ENCODE measurements at regions not wholly inside any gene's neighbourhood (a gene's known extent, or its start where the extent isn't known, plus 50 kb on each side); places are given as distances from the start of the nearest gene placed in this dataset.

DNA sequence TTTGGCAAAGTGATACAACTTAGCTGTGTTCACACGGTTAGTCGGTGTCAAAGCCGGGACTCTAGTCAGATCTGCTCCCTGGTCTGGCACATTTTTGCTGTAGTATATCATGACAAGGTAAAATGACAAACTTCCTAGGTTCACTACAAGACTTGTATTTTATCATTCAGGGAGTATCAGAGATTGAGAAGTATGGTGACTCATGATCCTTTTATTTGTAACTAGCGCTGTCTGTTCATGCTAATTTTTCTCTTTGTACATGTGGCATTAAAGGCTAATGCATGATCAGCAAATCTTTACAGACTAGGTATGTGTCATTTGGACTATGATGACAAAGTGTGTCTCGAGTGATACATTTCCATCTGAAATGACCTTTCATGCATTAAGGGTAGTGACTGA lies 326.7 kb downstream of the SIPA1L2 start:
- DNase-seq: no peak

- peak; percentile 15 for DNase-seq
Measured at GRCh38 chr1:232302376-232303221, 327.3 kb downstream of the SIPA1L2 start.

GRCh38 chr1:232301246-232301645 lies 328.7 kb downstream of the SIPA1L2 start:
- no peak for DNase-seq

DNA sequence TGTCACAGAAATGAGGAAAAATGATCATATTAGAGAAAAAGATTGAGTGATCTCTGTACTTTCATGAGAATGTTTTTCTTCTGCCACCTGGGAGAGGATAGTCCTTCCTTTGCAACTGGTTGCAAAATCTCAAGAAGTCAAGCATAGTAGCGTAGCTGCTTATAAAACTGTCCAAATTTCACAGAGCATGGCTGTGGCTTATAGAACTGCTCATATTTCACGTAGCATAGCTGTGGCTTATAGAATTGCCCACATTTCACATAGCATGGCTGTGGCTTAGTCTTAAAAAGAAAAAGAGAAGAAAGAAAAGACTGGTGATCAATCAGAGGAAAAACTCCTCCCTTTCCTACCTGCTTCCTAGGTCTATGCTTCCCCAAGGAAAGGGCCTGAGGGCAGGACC lies 329.5 kb downstream of the SIPA1L2 start:
- no peak for DNase-seq

DNA sequence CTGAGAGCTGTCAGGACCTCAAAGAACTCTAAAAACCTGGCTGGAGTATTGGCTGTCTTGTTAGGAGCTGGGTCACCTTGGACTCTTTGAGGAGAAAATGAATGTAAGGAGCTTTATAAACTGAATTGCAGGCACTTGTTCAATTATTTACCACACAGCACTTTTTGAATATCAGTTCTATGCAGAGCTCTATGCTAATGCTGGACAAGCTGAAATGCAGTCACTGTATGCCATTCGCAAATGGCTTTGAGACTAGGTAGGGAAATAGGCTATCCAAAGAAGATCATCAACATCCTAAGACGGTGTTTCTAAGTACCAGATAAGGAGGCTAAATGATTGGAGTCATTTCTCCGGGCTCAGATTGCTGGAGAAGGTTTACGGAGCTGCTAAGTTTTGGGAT lies 333.5 kb downstream of the SIPA1L2 start:
- no peak for DNase-seq

- no peak for DNase-seq
Measured at GRCh38 chr1:232293361-232293760, 336.6 kb downstream of the SIPA1L2 start.

DNA sequence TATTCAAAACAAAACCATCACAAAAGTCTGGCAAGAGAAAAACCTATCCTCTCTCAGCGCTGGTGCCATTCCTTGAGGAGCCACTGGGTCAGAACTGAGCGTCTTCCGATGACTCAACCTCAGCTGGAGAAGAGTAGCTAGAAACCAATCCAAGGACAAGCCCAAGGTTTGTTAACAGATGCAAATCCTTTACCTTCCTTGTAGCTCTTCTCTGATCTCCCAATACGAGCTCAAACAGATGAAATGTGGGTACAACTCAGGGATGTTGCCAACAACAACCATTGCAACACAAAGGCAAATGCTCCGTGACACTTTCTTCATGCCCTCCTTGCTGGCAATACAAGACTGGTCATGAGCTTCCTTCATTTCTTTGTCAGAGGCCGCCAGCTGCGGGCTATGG lies 337.1 kb downstream of the SIPA1L2 start:
- no peak for DNase-seq

DNA sequence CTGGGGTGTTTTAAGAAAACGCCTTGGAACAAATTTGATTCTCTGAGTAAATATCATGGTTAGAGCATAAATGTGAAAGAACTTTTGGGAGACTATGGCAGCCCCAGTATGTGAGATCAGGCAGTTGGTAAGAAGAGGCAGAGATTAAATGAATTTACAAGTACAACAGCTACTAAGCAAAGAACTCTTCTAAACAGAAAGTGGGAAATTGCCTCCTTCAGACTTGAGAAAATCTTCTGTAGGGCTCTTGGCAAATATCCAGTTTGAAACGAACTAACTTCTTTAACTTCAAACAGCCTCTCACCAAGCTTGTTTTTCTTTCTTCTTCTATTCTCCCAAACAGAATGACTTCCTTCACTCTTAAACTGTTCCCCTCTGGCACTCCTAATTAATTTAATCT lies 337.7 kb downstream of the SIPA1L2 start:
- no peak for DNase-seq

DNA sequence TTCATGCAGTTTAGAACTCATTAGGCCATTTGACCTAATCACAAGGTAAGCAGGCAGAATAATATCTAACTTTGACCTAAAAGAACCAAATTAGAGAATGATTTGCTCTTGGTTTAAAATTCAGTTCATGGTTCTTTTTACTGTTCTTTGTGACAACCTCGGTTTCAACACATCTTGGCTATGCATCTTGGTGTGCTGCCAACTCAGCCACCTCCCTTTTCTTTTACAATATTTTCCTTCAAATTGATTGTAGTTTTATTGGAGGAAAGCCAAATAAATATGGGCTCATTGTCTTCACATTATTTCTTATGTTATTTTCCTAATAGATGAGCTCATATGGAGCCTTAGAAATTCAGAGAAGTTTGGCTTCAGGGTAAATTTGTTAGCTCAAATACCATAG lies 338.3 kb downstream of the SIPA1L2 start:
- no peak for DNase-seq

GRCh38 chr1:232291261-232291660 lies 338.7 kb downstream of the SIPA1L2 start:
- no peak for DNase-seq

- DNase-seq: no peak
Measured at GRCh38 chr1:232290570-232290969, 339.4 kb downstream of the SIPA1L2 start.

DNA sequence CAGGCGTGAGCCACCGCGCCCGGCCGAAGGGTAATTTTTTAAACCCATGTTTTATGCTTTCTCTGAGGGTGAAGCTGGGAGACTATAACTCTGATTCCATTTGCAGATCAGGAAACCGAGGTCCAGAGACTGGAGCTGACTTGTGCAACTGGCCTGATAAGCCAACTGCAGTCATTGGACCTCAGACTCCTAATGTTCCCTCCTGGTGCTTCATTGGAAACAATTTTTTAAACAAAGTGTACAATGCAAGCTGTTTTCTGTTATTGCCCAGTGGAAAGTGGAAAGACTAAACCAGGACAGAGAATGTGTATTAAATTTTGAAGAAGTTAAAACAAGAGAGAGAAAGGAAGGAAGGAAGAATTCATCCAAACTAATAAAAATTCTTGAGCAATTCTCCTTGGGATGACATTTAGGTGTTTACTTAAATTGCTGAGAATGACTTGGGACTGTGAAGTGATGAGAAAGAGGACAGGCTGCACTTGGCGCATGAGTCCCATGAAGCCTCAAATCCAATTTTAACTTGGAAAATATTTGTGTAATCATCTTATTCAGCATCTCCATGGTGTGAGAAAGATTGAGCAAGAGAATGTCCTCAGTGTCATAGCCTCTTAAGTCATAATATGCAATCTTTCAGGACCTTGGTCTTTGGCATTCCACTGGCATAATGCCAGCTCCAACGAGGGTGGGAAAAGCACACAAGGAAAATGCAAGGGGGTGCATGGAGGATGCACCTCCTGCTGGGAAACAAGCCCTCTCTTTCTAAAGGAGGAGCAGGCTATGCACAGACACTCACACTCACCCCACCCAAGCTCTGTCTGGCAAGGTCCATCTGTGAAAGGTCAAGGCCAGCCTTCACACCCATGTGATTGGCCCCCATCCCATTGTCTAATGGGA lies 342.0 kb downstream of the SIPA1L2 start:
- DNase-seq: no peak

- no peak for DNase-seq
Measured at GRCh38 chr1:232285138-232285537, 344.8 kb downstream of the SIPA1L2 start.

GRCh38 chr1:232283864-232284263 lies 346.1 kb downstream of the SIPA1L2 start:
- no peak for DNase-seq

GRCh38 chr1:232282498-232282897 lies 347.4 kb downstream of the SIPA1L2 start:
- no peak for DNase-seq

DNA sequence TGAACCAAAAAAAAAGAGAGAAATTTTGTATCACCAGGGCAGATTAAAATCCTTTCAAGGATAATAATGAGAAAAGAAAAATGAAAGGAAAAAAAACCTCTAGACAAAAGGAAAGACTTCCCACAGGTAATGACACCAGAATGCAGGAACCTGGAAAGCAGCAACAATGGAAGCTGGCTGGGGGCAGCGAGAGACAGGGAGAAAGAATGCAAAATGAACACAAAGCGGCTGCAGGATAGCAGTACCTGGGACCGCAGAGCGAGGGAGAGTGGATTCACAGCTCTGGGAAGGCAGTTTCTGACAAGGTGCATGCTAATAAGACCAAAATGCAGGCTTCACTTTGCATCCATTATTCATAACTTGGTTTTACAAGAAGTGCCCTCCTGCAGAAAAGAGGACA lies 349.0 kb downstream of the SIPA1L2 start:
- no peak for DNase-seq

GRCh38 chr1:232279909-232280400 lies 350.0 kb downstream of the SIPA1L2 start:
- DNase-seq: no peak

DNA sequence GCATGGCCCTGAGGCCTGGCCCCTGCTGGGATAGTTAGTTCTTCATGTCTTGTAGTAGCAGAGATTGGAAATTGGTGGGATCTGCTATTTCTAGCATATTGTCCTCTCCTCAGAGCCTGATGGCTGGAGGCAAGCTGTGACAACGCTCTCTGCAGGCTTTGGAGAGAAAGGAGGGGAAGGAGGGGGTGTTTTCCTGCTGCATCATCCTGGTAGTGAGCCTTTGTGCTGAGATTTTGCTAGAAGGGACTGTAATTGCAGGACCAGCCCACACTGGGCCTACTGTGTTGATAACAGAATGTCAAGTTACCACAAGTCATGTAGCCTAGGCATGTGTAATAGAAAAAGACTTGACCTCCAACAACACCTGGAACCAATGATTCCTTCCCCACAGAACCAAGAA lies 351.0 kb downstream of the SIPA1L2 start:
- no peak for DNase-seq

DNA sequence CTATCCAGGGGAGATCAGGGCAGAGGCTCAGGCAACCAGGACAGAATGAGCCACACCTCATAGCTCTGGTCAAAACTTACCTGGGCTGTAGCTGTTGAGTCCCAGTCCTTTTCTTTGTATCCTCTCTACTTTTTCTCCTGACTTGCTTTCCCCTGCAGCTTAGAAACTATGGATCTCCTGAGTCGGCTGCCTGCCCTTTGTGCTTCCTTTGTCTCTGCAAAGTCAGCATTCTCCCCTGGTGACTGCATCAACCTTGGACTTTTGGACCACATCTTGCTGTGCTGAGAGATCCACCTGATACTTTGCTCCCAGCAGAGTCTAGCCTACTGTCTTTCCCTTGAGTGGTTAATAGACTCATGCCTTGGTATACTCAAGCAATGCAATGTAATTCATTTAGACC lies 353.3 kb downstream of the SIPA1L2 start:
- DNase-seq: no peak

DNA sequence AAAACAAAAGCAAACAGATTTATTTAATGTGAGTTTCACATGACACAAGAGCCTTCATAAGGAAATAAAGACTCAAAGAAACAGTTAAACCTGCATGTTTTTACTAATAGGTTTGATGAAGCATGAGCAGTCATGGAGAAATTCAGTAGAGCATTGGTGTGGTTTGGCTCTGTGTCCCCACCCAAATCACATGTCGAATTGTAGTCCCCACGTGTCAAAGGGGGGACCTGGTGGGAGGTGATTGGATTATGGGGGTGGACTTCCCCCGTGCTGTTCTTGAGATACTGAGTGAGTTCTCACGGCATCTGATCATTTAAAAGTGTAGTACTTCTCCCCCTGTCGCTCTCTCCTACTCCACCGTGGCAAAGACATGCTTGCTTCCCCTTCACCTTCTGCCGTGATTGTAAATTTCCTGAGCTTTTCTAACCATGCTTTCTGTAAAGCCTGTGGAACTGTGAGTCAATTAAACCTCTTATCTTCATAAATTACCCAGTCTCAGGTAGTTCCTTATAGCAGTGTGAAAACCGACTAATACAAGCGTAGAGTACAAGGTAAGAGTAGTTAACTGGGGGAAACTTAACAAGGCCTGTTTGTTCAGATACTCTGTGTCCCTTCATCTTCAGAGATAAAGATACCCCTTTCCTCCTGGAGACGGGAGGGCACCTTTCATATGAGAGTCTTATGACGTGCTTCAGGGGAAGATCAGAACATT lies 354.8 kb downstream of the SIPA1L2 start:
- no peak for DNase-seq

GRCh38 chr1:232274236-232274855 lies 355.6 kb downstream of the SIPA1L2 start:
- DNase-seq: no peak

GRCh38 chr1:232273011-232273410 lies 356.9 kb downstream of the SIPA1L2 start:
- DNase-seq: no peak
